K562 (cell line): ENCODE measurements at regions not wholly inside any gene's neighbourhood (a gene's known extent, or its start where the extent isn't known, plus 50 kb on each side); places are given as distances from the start of the nearest gene placed in this dataset.

Experiments
- EZH2 ChIP-seq: IDR thresholded peaks from 2 replicates; pipeline ENCODE4 v1.6.1; 2012; ENCODE audit warnings: low read depth, mild to moderate bottlenecking, inconsistent platforms, low read length, borderline replicate concordance
- FOXA1 ChIP-seq: fragments of 450-650 bp; IDR thresholded peaks from 2 replicates; pipeline ENCODE4 v1.6.1; 2016; ENCODE audit warnings: mild to moderate bottlenecking, borderline replicate concordance
- HMGN3 ChIP-seq: IDR thresholded peaks from 2 replicates; pipeline ENCODE4 v1.6.1; 2011; ENCODE audit warnings: borderline replicate concordance, low read depth, mild to moderate bottlenecking, mixed read lengths, low read length; ENCODE audit not compliant: insufficient read length; ENCODE audit errors: extremely low read depth
- ZFX ChIP-seq: sonication (generic); formaldehyde crosslinking; IDR thresholded peaks from 2 replicates; pipeline ENCODE4 v1.8.0; 2022; ENCODE audit warnings: mild to moderate bottlenecking, missing genetic modification reagents, moderate library complexity
- TF ChIP-seq, protein P1 (sequence below), 3 experiments: IDR thresholded peaks in 2 of 3; conservative IDR thresholded peaks in 1 of 3; 2 replicates each; pipeline ENCODE4 v1.5.1; 2011 to 2012; ENCODE audit warnings: low read length in 3 of 3, mild to moderate bottlenecking in 3 of 3, control low read depth in 2 of 3, improper control_type of control experiment in 1 of 3, inconsistent platforms in 1 of 3, low read depth in 1 of 3, mixed read lengths in 1 of 3, moderate library complexity in 1 of 3; ENCODE audit not compliant: insufficient read depth in 2 of 3
- TF ChIP-seq, protein P2 (sequence below): sonication (generic); formaldehyde crosslinking; IDR thresholded peaks from 2 replicates; pipeline ENCODE4 v1.8.0; 2023; ENCODE audit warnings: missing genetic modification reagents, mild to moderate bottlenecking, borderline replicate concordance

DNA sequence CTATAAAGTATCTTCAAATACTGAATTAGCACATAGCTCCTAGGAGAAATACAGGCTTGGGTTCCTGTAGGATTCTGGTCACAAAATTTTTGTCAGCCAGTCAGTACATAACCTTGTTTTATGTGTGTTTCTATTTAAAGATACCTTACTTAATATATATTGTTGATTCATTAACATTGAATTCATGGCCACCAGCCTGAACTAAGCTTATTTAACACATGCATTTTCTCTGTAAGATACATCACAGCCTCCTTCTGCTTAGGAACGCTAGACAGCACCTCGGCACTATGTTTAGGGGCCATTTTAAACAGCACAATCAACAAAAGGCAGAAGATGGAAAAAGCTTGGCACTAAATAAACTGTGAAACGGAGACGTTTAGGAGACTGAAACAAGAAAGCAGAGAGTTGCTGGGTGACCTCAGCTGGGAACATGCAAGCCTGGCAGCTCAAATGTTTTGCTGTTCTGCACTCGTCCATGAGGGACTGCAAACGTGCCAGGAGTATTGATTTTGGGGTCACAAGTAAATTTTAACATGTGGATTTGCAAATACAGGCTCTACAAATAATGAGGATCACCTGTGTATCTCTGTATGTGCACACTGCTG, 432.2 kb upstream of the TPM1 start:
- TF ChIP-seq EZH2 (no peak), HMGN3 (no peak), ZFX (CRISPR knock-in tag) (no peak), FOXA1 (no peak)
- TF ChIP-seq, protein P1, sequence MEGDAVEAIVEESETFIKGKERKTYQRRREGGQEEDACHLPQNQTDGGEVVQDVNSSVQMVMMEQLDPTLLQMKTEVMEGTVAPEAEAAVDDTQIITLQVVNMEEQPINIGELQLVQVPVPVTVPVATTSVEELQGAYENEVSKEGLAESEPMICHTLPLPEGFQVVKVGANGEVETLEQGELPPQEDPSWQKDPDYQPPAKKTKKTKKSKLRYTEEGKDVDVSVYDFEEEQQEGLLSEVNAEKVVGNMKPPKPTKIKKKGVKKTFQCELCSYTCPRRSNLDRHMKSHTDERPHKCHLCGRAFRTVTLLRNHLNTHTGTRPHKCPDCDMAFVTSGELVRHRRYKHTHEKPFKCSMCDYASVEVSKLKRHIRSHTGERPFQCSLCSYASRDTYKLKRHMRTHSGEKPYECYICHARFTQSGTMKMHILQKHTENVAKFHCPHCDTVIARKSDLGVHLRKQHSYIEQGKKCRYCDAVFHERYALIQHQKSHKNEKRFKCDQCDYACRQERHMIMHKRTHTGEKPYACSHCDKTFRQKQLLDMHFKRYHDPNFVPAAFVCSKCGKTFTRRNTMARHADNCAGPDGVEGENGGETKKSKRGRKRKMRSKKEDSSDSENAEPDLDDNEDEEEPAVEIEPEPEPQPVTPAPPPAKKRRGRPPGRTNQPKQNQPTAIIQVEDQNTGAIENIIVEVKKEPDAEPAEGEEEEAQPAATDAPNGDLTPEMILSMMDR (IDR thresholded peaks at IDR 0.05 in 2 of 3, conservative IDR thresholded peaks at IDR 0.05 in 1 of 3; ENCODE audit: insufficient read depth in 2 of 3, low read depth in 1 of 3, low read length in 3 of 3), result no peak
- TF ChIP-seq, protein P2, sequence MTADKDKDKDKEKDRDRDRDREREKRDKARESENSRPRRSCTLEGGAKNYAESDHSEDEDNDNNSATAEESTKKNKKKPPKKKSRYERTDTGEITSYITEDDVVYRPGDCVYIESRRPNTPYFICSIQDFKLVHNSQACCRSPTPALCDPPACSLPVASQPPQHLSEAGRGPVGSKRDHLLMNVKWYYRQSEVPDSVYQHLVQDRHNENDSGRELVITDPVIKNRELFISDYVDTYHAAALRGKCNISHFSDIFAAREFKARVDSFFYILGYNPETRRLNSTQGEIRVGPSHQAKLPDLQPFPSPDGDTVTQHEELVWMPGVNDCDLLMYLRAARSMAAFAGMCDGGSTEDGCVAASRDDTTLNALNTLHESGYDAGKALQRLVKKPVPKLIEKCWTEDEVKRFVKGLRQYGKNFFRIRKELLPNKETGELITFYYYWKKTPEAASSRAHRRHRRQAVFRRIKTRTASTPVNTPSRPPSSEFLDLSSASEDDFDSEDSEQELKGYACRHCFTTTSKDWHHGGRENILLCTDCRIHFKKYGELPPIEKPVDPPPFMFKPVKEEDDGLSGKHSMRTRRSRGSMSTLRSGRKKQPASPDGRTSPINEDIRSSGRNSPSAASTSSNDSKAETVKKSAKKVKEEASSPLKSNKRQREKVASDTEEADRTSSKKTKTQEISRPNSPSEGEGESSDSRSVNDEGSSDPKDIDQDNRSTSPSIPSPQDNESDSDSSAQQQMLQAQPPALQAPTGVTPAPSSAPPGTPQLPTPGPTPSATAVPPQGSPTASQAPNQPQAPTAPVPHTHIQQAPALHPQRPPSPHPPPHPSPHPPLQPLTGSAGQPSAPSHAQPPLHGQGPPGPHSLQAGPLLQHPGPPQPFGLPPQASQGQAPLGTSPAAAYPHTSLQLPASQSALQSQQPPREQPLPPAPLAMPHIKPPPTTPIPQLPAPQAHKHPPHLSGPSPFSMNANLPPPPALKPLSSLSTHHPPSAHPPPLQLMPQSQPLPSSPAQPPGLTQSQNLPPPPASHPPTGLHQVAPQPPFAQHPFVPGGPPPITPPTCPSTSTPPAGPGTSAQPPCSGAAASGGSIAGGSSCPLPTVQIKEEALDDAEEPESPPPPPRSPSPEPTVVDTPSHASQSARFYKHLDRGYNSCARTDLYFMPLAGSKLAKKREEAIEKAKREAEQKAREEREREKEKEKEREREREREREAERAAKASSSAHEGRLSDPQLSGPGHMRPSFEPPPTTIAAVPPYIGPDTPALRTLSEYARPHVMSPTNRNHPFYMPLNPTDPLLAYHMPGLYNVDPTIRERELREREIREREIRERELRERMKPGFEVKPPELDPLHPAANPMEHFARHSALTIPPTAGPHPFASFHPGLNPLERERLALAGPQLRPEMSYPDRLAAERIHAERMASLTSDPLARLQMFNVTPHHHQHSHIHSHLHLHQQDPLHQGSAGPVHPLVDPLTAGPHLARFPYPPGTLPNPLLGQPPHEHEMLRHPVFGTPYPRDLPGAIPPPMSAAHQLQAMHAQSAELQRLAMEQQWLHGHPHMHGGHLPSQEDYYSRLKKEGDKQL (CRISPR knock-in tag), result no peak
